Sigmoid colon (tissue), 4 donors: ENCODE measurements at regions not wholly inside any gene's neighbourhood (a gene's known extent, or its start where the extent isn't known, plus 50 kb on each side); places are given as distances from the start of the nearest gene placed in this dataset.

Experiments used
- POLR2A ChIP-seq, 2 donors: fragments of 450-650 bp; IDR thresholded peaks; one replicate each; pipeline ENCODE4 v1.6.1; 2016; ENCODE audit warnings: antibody characterized with exemption in 2 of 2, mild to moderate bottlenecking in 2 of 2, moderate library complexity in 2 of 2
- POLR2AphosphoS5 ChIP-seq, 4 donors: sonication (generic); formaldehyde crosslinking; IDR thresholded peaks; one replicate each; pipeline ENCODE4 v1.6.1; 2017; ENCODE audit warnings: antibody characterized with exemption in 4 of 4

DNA sequence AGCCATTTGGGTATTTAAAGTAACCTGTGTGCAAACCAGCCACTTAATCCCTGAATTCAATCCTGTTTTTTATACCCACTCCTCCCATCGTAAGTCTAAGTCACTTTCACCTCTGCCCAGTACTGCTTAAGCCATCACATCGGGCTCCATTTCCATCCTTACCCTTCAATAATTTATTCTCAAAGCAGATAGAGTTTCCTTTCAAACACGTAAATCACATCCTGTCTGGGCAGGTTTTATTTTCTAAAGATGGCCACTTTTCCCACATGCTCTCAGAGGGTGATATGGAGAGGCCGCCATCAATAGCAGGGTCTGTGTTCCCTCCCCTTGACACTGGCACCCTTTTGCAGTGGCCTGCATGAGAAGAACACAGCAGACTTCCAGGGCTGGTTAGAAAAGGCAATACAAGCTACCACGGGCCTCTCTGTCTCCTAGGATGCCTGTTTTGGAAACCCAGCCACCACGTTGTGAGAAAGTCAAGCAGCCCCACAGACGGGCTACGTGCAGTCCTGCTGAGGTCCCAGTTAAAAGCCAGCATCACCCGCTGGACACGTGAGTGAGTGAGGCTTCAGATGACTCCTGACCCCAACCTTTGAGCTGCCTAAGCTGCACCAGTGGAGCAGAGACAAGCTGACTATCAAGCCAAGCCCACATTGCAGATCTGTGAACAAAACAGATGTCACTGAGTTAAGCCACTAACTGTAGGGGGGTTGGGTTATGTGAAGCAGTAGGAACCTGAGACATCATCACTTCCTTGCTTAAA is 241.8 kb upstream of the SLCO3A1 start:
- no peak for TF ChIP-seq POLR2AphosphoS5 (IDR thresholded peaks at IDR 0.05)
- TF ChIP-seq POLR2A (IDR thresholded peaks at IDR 0.05): no peak
